PC-9 (cell line): ENCODE measurements at regions not wholly inside any gene's neighbourhood (a gene's known extent, or its start where the extent isn't known, plus 50 kb on each side); places are given as distances from the start of the nearest gene placed in this dataset.

Source experiments
- BruUV-seq: library from RNA; stranded (reverse); fragments of 400-500 nt; replicated peaks from 2 replicates; lab custom pipeline; 2021; lab: Mats Ljungman, UMichigan
- CTCF ChIA-PET: fragments of 300-600 bp; sonication (Branson Sonifier 250); formaldehyde crosslinking; loops from one replicate; lab custom pipeline; 2022; ENCODE audit warnings: antibody characterized with exemption; lab: Charles Lee
- POLR2A ChIA-PET: fragments of 300-600 bp; sonication (Branson Sonifier 250); formaldehyde crosslinking; loops from one replicate; lab custom pipeline; 2022; ENCODE audit warnings: antibody characterized with exemption; ENCODE audit not compliant: unreplicated experiment; lab: Charles Lee
- DNase-seq, 2 experiments: peaks; one replicate each; pipeline versions ENCODE4 v3.0.0 to v3.0.0-alpha.2; 2015 to 2022; ENCODE audit warnings: mixed read lengths in 1 of 2
- H2AFZ ChIP-seq: fragments of 200-600 bp; sonication (generic); 2 replicates; pipeline ENCODE4 v1.8.1; 2017; ENCODE audit warnings: antibody characterized with exemption
- H3F3A ChIP-seq: fragments of 200-600 bp; sonication (generic); 2 replicates; pipeline ENCODE4 v1.8.1; 2017; ENCODE audit warnings: antibody characterized with exemption, mild to moderate bottlenecking, low read depth; ENCODE audit not compliant: insufficient read depth
- H3K27ac ChIP-seq: fragments of 200-600 bp; sonication (generic); 2 replicates; pipeline ENCODE4 v1.6.1; 2016; ENCODE audit warnings: mixed run types
- H3K27me3 ChIP-seq: fragments of 200-600 bp; sonication (generic); 2 replicates; pipeline ENCODE4 v1.6.1; 2016; ENCODE audit warnings: low read depth, mixed run types; ENCODE audit not compliant: insufficient read depth
- H3K36me3 ChIP-seq: fragments of 200-600 bp; sonication (generic); 2 replicates; pipeline ENCODE4 v1.6.1; 2016; ENCODE audit warnings: low read depth, mixed run types
- H3K4me1 ChIP-seq: fragments of 200-600 bp; sonication (generic); replicated peaks from 2 replicates; pipeline ENCODE4 v1.6.1; 2016; ENCODE audit warnings: mixed run types; ENCODE audit not compliant: insufficient read depth
- H3K4me2 ChIP-seq: fragments of 200-600 bp; sonication (generic); 2 replicates; pipeline ENCODE4 v1.6.1; 2017; ENCODE audit warnings: mixed run types
- H3K4me3 ChIP-seq: fragments of 200-600 bp; sonication (generic); 2 replicates; pipeline ENCODE4 v1.6.1; 2016; ENCODE audit warnings: mixed run types
- H3K79me2 ChIP-seq: fragments of 200-600 bp; sonication (generic); 2 replicates; pipeline ENCODE4 v1.6.1; 2017; ENCODE audit warnings: low read depth, mixed run types
- H3K9me2 ChIP-seq: fragments of 200-600 bp; sonication (generic); 2 replicates; pipeline ENCODE4 v1.8.1; 2017; ENCODE audit warnings: mild to moderate bottlenecking; ENCODE audit not compliant: insufficient read depth
- H3K9me3 ChIP-seq: fragments of 200-600 bp; sonication (generic); 2 replicates; pipeline ENCODE4 v1.8.1; 2016; ENCODE audit warnings: low read depth; ENCODE audit not compliant: insufficient read depth
- H4K20me1 ChIP-seq: fragments of 200-600 bp; sonication (generic); 2 replicates; pipeline ENCODE4 v1.8.1; 2017; ENCODE audit not compliant: insufficient read depth
- EZH2 ChIP-seq: fragments of 200-600 bp; sonication (generic); IDR thresholded peaks from 2 replicates; pipeline ENCODE4 v1.8.0; 2017; ENCODE audit warnings: antibody characterized with exemption, low read depth
- intact Hi-C: fragments of 100-400 bp; cut with micrococcal nuclease; formaldehyde crosslinking; loops from one replicate; pipeline ENCODE4 v1.10.0; 2022; ENCODE audit not compliant: unreplicated experiment
- TF ChIP-seq, protein P1 (sequence below): fragments of 200-600 bp; sonication (generic); conservative IDR thresholded peaks from 2 replicates; pipeline ENCODE4 v1.6.1; 2017; ENCODE audit warnings: mixed run types, antibody characterized with exemption, mild to moderate bottlenecking, moderate library complexity

DNA sequence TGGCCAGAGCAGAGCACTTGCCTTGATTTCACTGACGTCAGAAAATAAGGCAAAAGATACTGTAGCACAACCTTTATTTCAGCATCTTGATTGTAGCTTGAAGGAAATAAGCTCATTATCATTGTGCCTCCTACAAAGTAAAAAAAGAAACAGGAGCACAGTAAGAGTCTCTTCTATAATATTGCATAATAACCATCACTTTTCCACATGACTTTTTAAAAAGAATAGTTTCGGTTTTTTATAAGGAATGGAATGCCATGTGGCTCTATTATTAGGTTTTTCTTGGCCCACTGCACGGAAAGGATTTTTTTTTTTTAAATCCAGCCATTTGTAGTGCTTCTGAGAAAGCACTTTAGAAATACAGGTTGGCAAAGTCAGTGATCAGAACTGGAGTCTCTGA, 655.3 kb downstream of the LRRC70 start:
- Histone ChIP-seq H3K27ac (no peak overlapping the region), H4K20me1 (no peaks in the 10 kb centered on the region), H3K9me2 (no peaks in the 10 kb centered on the region), H3K4me2 (no peak overlapping the region), H3K36me3 (no peaks in the 10 kb centered on the region), H3K4me3 (no peak overlapping the region), H3K9me3 (no peaks in the 10 kb centered on the region), H3K79me2 (no peaks in the 10 kb centered on the region), H2AFZ (no peak overlapping the region), H3K27me3 (no peaks in the 10 kb centered on the region), H3F3A (no peaks in the 10 kb centered on the region), H3K4me1 (no peaks in the 10 kb centered on the region)
- DNase-seq = no peak
- ChIA-PET POLR2A (no interaction called here), CTCF (no interaction called here)
- intact Hi-C loops = no loop called here
- TF ChIP-seq, protein P1, sequence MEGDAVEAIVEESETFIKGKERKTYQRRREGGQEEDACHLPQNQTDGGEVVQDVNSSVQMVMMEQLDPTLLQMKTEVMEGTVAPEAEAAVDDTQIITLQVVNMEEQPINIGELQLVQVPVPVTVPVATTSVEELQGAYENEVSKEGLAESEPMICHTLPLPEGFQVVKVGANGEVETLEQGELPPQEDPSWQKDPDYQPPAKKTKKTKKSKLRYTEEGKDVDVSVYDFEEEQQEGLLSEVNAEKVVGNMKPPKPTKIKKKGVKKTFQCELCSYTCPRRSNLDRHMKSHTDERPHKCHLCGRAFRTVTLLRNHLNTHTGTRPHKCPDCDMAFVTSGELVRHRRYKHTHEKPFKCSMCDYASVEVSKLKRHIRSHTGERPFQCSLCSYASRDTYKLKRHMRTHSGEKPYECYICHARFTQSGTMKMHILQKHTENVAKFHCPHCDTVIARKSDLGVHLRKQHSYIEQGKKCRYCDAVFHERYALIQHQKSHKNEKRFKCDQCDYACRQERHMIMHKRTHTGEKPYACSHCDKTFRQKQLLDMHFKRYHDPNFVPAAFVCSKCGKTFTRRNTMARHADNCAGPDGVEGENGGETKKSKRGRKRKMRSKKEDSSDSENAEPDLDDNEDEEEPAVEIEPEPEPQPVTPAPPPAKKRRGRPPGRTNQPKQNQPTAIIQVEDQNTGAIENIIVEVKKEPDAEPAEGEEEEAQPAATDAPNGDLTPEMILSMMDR = no peak
- no peak for TF ChIP-seq EZH2
- BruUV-seq = no TSS peak

DNA sequence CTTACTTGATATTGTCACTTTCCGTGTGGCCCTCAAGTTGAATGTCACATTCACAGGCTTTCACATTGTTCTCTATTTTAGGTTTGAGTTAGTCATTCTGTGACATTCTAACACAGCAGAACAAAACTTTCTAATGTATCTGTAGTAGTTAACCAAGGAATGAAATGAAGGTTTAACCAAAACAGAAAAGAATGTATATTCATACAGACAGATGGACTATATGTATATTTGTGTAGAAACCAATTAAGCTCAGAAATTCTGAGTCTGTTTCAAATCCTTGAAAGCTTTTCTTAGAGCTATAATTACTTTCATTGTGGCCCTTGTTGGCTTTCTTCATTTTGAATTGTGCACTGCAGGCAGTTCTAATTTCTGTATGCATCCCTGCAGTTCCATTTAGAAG, 654.7 kb downstream of the LRRC70 start:
- no peak overlapping the region for H3K4me3 ChIP-seq
- H3F3A ChIP-seq = no peaks in the 10 kb centered on the region
- intact Hi-C loops = no loop called here
- ChIA-PET CTCF (no interaction called here), POLR2A (no interaction called here)
- H3K27me3 ChIP-seq = no peaks in the 10 kb centered on the region
- no peaks in the 10 kb centered on the region for H3K36me3 ChIP-seq
- no peak overlapping the region for H3K27ac ChIP-seq
- H3K4me1 ChIP-seq = no peaks in the 10 kb centered on the region
- DNase-seq = no peak
- no peaks in the 10 kb centered on the region for H3K9me3 ChIP-seq
- no peak overlapping the region for H3K4me2 ChIP-seq
- no TSS peak for BruUV-seq
- TF ChIP-seq EZH2 = no peak
- TF ChIP-seq, protein P1 = no peak
- H3K79me2 ChIP-seq = no peaks in the 10 kb centered on the region
- H4K20me1 ChIP-seq = no peaks in the 10 kb centered on the region
- H2AFZ ChIP-seq = no peak overlapping the region
- H3K9me2 ChIP-seq = no peaks in the 10 kb centered on the region

DNA sequence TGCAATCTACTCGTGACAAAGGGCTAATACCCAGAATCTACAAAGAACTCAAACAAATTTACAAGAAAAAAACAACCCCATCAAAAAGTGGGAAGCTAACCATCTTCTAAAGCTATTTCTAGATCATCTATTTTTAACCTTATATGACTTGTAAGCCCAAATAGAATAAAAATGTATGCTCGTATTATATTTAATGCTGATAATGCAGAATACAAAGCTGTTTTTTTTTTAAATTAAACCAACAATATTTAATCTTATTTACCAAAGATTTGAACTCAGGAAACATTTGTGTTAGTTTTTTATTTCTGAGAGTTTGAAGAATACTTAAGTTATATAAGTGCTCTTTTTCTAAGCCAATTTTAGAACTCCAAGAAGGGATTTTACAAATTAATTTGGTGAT, 652.1 kb downstream of the LRRC70 start:
- no peak for DNase-seq
- Histone ChIP-seq H3K4me1 (no peaks in the 10 kb centered on the region), H4K20me1 (no peaks in the 10 kb centered on the region), H3K9me2 (no peaks in the 10 kb centered on the region), H3K36me3 (no peaks in the 10 kb centered on the region), H3K4me2 (no peak overlapping the region), H3K27me3 (no peaks in the 10 kb centered on the region), H3K9me3 (no peaks in the 10 kb centered on the region), H2AFZ (no peak overlapping the region), H3K27ac (no peak overlapping the region), H3K79me2 (no peaks in the 10 kb centered on the region), H3K4me3 (no peak overlapping the region), H3F3A (no peaks in the 10 kb centered on the region)
- ChIA-PET POLR2A (no interaction called here), CTCF (no interaction called here)
- TF ChIP-seq, protein P1 = no peak
- no peak for TF ChIP-seq EZH2
- intact Hi-C loops = no loop called here
- BruUV-seq = no TSS peak
